GM19099 (cell line): ENCODE measurements at regions not wholly inside any gene's neighbourhood (a gene's known extent, or its start where the extent isn't known, plus 50 kb on each side); places are given as distances from the start of the nearest gene placed in this dataset.

ENCODE experiments used
- POLR2A ChIP-seq: IDR thresholded peaks from 3 replicates; pipeline ENCODE4 v1.6.1; 2011; ENCODE audit warnings: low read depth; ENCODE audit not compliant: insufficient read length; ENCODE audit errors: extremely low read depth

DNA sequence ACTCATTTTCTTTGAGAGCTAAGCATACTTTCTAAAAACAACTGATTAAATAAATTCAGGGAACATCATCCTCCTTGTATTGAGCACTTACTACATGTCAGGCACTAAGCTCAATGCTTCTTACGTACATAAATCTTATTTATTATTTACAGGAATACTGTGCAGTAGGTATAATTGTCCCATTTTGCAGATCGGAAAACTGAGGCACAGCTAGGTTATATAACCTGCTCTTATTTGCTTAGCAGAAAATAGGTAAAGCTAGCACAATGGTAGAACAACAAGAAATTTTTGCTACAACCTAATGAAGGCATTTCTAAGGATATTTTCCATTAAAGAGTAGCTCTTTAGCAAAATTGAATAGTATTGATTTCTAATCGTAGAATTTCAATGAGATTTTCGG lies 168.7 kb upstream of the KCNJ16 start:
- TF ChIP-seq POLR2A = no peak

DNA sequence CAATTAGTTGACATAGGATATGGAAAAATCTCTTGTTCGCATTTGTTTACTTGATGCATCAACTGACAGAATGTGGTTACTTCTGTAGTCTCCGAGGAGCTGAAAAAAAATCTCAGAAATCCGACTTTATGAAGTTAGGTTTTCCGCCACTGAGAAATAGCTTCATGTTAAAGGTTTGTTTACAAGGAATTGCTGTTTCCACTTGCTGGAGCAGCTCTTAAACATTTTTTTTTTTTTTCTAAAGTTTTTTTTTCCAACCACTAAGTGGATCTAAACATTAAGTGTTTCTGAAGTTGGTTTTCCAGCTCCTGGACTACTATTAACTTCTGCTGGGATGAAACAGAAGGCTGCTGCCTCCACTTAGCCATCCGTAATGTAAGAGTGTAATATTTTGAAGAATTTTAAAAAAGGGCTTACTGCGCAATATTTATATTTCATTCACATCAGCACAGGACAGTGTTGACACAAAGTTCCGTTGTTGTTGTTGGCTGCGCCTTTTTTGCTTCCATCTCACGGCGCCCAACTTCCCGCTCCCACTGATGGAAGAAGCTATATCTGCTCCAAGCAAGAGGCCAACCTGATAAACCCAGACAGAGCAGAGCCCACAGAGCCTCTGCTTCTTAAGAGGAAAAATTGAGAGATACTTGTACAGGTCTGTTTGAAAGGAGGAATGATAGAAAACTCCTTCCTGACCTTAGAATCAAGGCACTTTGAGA lies 167.7 kb upstream of the KCNJ16 start:
- TF ChIP-seq POLR2A = no peak

DNA sequence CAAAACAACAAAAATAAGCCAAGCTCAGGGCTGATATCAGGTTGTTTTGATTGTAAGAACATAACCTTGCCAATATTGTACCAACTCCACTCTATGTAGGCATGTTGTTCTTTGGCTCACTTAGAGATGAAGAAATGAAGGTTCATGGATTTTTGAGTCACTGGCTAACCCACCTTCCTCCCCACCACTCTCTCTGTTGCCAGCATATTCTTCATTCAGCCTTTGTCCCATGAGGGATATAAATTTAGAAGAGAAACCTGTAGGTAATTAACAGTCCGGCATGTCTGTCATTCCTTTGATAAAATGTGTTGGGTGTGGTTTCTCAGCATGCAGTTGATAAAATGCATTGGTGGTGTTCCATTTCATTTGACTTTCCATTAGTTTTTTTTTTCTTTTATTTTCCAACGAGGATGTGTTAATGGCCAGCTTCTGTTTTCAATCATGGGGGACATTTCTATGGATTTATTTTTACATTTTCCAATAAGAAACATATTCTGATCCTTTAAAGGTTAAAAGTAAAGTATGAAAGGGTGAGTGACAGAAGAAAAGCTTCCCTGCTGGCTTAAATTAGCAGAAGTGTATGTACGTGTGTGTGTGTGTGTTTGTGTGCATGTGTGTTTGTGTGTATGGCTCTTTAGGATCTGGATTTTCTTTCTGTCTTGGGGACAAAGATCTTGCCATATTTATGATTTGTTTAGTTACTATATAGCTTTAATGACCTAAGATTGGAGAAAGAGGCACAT lies 166.2 kb upstream of the KCNJ16 start:
- TF ChIP-seq POLR2A = no peak

DNA sequence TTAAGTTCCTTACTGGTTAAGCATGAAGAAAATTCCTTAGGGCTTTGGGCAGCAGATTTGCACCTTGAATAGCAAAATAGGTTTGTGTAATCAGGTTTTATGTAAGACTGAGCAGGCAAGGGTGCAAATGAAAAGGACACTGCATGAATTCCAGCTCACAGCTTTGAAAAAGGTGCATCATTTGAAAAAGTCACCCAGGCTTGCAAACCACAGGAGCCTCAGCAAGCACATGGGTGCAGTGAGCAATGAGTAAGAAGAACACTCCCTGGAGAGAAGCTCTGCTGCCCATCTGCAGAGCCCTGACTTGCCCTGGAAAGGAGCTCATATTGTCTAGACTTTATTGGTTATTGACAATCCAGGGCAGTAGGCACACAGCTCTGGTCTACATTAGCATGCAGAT lies 165.6 kb upstream of the KCNJ16 start:
- TF ChIP-seq POLR2A = no peak

DNA sequence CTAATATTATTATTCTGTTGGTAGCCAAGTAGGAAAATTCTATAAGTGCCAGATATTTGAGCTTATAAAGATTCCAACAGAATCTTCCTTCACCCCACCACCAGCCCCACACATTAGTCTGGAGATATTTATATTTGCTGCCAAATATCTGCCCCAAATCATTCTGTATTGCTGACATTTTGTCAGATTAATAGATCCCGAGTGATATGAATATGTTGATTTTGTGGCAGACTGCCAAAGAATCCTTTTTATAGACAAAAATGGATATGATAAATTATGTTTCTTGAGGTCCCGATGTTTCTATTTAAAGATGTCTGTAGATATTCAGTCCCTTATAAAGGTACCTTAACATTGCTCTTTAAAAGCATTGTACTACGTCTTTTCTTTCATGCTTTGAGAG lies 162.2 kb upstream of the KCNJ16 start:
- TF ChIP-seq POLR2A = no peak

DNA sequence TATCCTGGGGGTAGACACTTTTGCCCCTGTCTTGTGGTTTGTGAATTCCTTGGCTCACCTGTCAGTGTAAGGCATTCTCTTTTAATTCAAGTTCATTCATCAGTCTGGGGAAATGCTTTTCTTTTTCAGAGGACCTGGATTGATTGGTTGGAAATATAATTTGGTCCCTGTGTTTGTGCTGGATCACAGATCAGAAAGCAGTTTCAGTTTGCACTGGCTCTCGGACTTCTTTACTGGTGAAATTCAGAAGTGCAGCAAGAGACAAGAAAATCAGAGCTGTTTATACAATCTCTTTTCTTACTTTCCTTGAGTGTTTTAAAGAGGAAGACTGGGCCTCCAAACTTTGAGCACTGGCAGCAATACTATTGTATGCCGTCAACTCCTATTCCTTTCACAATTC lies 161.8 kb upstream of the KCNJ16 start:
- TF ChIP-seq POLR2A = no peak

DNA sequence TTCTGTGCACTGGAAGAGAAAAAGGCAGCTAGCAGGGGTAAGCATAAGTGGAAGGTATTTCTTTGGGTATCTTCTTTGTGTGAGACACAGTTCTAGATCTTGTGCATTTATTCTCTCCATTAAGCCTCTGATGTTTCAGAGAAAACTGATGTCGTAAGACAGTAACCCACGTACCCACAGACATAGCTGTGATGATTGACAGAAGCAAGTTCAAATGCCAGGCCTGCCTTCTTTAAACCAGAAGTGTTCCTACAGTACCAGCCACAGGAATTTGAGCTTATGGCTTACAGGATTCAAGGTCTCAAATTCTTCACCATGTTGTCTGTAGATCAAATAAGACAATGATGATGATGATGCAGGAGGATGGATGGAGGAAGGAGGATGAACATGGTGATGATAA lies 161.4 kb upstream of the KCNJ16 start:
- TF ChIP-seq POLR2A = no peak

DNA sequence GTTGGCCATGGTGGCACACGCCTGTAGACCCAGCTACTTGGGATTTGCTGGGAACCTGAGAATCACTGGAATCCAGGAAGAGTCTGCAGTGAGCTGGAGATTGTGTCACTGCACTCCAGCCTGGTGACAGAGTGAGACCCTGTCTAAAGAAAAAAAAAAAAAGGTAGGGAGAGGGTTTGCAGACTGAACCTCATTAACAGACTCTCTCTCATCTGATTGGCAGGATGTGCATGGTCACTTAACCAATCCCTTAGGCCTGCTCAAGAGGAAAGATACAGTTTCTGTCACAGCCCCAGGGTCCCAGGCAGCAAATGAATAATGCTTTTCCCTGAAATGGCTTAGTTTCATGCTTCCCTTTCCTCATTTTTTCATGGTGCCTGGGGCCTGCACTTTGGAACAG lies 160.5 kb upstream of the KCNJ16 start:
- TF ChIP-seq POLR2A = no peak

DNA sequence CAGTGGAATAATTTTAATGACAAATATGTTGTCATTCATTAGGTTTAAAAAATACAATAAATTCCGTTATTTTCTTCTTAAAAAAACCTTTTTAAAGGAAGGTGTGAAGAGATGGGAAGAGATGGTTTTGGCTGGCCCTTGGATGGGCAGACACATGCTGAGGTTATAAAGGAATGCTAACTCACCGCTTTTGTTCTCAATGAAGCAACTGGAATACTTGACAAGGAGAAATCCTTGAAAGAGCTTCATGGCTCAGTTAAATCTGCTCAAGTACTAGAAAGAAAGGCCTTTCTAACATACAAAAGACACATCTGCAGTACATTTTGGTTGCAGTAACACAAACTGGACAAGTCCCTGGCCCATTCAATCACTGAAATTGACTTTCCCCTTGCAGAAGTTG lies 158.3 kb upstream of the KCNJ16 start:
- TF ChIP-seq POLR2A = no peak

DNA sequence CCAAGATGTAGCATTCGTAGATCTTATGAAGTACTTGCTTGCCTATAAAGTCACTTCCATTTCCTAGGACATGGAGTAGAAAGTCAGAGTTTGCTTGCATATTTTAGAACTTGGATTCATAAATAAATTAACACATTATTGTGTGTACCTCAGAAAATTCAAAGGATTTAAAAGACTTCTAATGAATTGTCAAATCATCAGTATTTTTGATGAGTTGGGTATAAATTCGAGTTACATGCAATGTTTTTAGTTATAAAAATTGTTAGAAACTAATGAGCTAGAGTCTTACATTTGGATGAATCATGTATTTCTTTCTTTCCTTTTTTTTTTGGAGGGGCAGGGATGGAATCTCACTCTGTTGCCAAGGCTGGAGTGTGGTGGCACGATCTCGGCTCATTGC lies 156.9 kb upstream of the KCNJ16 start:
- TF ChIP-seq POLR2A = no peak

DNA sequence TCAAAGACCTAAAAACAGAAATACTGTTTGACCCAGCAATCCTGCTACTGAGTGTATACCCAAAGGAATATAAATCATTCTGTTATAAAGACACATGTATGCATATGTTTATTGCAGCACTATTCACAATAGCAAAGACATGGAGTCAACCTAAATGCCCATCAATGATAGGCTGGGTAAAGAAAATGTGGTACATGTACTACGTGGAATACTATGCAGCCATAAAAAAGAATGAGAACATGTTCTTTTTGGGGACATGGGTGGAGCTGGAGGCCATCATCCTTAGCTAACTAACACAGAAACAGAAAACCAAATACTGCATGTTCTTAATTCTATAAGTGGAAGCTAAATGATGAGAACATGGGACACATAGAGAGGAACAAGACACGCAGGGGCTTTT lies 155.2 kb upstream of the KCNJ16 start:
- no peak for TF ChIP-seq POLR2A

DNA sequence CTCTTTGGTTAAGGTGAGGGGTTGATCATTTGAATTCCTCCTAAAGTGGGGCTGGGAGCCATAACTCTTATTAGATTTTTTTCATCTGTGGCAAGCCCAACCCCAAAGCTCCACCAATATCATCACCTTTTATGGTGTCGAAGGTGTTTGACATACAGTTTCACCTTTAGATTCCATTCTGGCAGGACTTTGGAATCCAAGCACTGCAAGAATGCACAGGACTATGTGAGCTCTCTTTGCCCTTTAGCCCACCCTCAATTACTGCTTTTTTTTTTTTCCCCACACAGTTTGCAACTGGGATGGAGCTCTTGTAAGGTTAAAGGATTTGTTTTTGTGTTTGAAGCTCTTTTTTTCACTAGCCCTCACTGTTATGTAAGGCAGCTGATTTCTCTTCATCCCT lies 154.0 kb upstream of the KCNJ16 start:
- TF ChIP-seq POLR2A = no peak

DNA sequence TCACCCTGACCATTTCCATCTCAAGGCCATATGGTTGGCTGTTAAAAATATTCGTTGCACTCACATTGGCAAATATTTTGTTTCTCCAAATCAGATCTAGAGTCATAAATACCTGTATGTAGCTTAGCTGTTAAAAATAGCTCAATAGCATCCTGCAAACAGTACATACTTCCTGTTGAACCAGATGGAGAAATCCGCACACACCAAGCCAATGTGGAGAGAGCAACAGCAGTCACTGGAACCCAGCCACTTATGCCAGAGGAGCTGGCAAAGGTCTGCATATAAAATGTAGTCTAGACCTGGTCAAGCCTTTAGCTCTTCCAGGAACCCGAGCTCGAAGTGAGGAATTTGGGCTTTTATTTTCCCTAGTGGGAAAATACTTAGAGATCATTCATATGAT lies 146.4 kb upstream of the KCNJ16 start:
- TF ChIP-seq POLR2A = no peak

DNA sequence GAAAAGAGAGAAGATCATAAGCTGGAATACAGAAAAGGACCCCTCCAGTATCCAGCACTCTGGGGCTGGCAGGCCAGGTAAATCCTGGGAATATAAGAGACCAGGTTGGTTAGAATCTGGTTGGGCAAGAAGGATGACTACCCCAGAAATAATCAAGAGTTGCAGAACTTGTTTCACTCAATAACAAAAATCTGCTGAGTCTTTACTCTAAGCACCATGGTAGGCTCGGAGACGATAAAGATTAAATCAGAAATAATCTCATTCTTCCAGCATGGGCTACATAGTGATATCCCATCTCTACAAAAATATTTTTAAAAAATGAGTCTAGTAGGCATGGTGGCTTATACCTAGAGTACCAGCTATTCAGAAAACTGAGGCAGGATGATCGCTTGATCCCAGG lies 138.0 kb upstream of the KCNJ16 start:
- TF ChIP-seq POLR2A = no peak

DNA sequence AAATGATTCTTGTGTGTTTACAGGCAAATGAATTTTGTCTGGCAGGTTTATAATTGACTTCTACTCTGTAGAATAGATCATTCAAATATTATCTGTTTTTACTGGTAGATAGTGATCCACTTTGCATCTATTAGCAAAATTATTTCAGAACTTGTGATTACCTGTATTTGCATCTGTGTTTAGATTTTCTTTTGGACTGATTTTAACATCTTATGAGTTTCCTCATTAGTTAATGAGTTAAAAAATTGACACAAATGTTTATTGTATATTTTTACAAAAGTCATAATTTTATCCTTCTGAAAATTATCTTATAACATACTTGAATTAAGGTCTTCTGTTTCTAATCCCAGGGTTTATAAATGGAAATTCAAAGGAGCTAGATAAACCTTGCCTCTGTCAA lies 132.0 kb upstream of the KCNJ16 start:
- no peak for TF ChIP-seq POLR2A

DNA sequence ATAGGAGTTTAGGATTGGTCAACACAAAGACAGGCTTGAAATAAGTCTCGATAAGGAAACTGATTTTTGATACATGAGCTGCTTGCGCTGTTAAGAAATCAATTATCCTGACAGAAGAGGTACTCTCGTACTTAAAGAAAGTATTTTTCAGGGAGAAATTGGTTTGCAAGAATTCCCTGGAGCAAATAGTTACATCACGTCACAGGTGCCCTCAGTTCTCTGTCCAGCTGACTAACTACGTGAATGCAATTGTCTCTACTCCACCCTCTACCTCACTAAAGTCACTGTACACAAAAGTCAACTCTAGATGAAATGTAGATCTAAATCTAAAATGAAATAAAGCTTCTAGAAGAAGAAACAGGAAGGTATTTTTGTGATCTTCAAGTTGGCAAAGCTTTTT lies 130.6 kb upstream of the KCNJ16 start:
- no peak for TF ChIP-seq POLR2A
